Trophoblast cell (in vitro differentiated cells and primary cell): ENCODE measurements at regions not wholly inside any gene's neighbourhood (a gene's known extent, or its start where the extent isn't known, plus 50 kb on each side); places are given as distances from the start of the nearest gene placed in this dataset.

Experiments used
- DNase-seq, 2 donors: peaks; one replicate each; pipeline ENCODE4 v3.0.0-alpha.2; 2016
- H2AFZ ChIP-seq: 2 replicates; pipeline ENCODE4 v1.6.1; 2013; ENCODE audit warnings: low read length, moderate library complexity, mild to moderate bottlenecking; ENCODE audit not compliant: insufficient read depth, poor library complexity
- H2AK5ac ChIP-seq: 2 replicates; pipeline ENCODE4 v1.6.1; 2013; ENCODE audit warnings: mild to moderate bottlenecking, low read length
- H2BK120ac ChIP-seq: 2 replicates; pipeline ENCODE4 v1.6.1; 2013; ENCODE audit warnings: low read length, mild to moderate bottlenecking, moderate library complexity; ENCODE audit not compliant: insufficient read depth, poor library complexity
- H2BK12ac ChIP-seq: 2 replicates; pipeline ENCODE4 v1.6.1; 2013; ENCODE audit warnings: mild to moderate bottlenecking, low read length, moderate library complexity
- H2BK5ac ChIP-seq: 2 replicates; pipeline ENCODE4 v1.6.1; 2013; ENCODE audit warnings: low read length, low read depth, moderate library complexity, mild to moderate bottlenecking; ENCODE audit not compliant: poor library complexity
- H3K14ac ChIP-seq: 2 replicates; pipeline ENCODE4 v1.6.1; 2013; ENCODE audit warnings: mild to moderate bottlenecking, low read length
- H3K18ac ChIP-seq: 2 replicates; pipeline ENCODE4 v1.6.1; 2013; ENCODE audit warnings: mild to moderate bottlenecking, low read length
- H3K23ac ChIP-seq: 2 replicates; pipeline ENCODE4 v1.6.1; 2013; ENCODE audit warnings: low read length
- H3K27ac ChIP-seq: 2 replicates; pipeline ENCODE4 v1.5.1; 2013; ENCODE audit warnings: low read depth, mild to moderate bottlenecking, inconsistent platforms, low read length, moderate library complexity
- H3K27me3 ChIP-seq: 2 replicates; pipeline ENCODE4 v1.6.1; 2013; ENCODE audit warnings: inconsistent platforms, mild to moderate bottlenecking, low read length, moderate library complexity; ENCODE audit not compliant: insufficient read depth
- H3K36me3 ChIP-seq, 2 experiments: 1 replicate in 1 of 2; 2 replicates in 1 of 2; pipeline ENCODE4 v1.6.1; 2013; ENCODE audit warnings: low read length in 2 of 2, mild to moderate bottlenecking in 2 of 2, moderate library complexity in 1 of 2; ENCODE audit not compliant: insufficient read depth in 2 of 2, control insufficient read depth in 1 of 2
- H3K4ac ChIP-seq: 2 replicates; pipeline ENCODE4 v1.6.1; 2013; ENCODE audit warnings: low read depth, mild to moderate bottlenecking, low read length, moderate library complexity
- H3K4me1 ChIP-seq, 2 experiments: 1 replicate in 1 of 2; 2 replicates in 1 of 2; pipeline ENCODE4 v1.6.1; 2013; ENCODE audit warnings: low read length in 2 of 2, mild to moderate bottlenecking in 2 of 2, moderate library complexity in 1 of 2; ENCODE audit not compliant: insufficient read depth in 2 of 2, control insufficient read depth in 1 of 2
- H3K4me2 ChIP-seq: 2 replicates; pipeline ENCODE4 v1.6.1; 2013; ENCODE audit warnings: inconsistent platforms, mild to moderate bottlenecking, low read length, moderate library complexity
- H3K4me3 ChIP-seq: 2 replicates; pipeline ENCODE4 v1.5.1; 2013; ENCODE audit warnings: mild to moderate bottlenecking, low read depth, low read length, inconsistent platforms
- H3K79me1 ChIP-seq: one replicate; pipeline ENCODE4 v1.6.1; 2013; ENCODE audit warnings: low read length
- H3K79me2 ChIP-seq: 2 replicates; pipeline ENCODE4 v1.6.1; 2013; ENCODE audit warnings: low read length, mild to moderate bottlenecking; ENCODE audit not compliant: control insufficient read depth, insufficient read depth, poor library complexity
- H3K9ac ChIP-seq: 2 replicates; pipeline ENCODE4 v1.6.1; 2013; ENCODE audit warnings: mild to moderate bottlenecking, low read length
- H3K9me3 ChIP-seq: 2 replicates; pipeline ENCODE4 v1.6.1; 2013; ENCODE audit warnings: low read depth, mild to moderate bottlenecking, control low read depth, inconsistent platforms, low read length; ENCODE audit not compliant: insufficient read depth
- H4K12ac ChIP-seq: 2 replicates; pipeline ENCODE4 v1.6.1; 2013; ENCODE audit warnings: low read depth, mild to moderate bottlenecking, low read length, moderate library complexity
- H4K8ac ChIP-seq: 2 replicates; pipeline ENCODE4 v1.6.1; 2013; ENCODE audit warnings: low read depth, mild to moderate bottlenecking, low read length, moderate library complexity
- H4K91ac ChIP-seq: one replicate; pipeline ENCODE4 v1.6.1; 2013; ENCODE audit warnings: low read depth, mild to moderate bottlenecking, low read length, moderate library complexity
- WGBS: extraction: QIAGEN DNeasy Blood & Tissue Kit; methylation state at CpG from one replicate; pipeline ENCODE4 v1.1.7; 2013; ENCODE audit warnings: missing lambda C conversion rate; ENCODE audit not compliant: insufficient read length, insufficient coverage; ENCODE audit errors: extremely low coverage; 5-methylcytosine and 5-hydroxymethylcytosine counted together

DNA sequence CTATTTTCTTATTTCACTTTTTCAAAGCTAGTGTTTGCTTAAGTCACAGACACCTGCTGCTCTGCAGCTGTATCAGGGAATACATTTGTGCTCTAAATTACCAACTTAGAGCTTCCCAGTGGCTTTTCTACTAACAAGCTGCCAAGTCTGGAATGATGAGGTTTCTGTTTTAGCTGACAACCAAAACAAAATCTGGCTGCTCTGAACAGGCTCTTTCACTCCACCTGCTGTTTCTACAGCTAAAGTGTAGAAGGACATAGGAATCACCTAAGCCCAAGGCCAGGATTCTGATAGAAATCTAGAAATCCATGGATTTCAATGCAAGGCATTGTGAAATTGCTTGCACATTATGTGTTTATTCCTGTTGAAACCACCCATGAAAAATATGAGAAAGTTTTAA lies 201.2 kb downstream of the SUCLG1 start:
- H2BK12ac ChIP-seq: no peak overlapping the region
- H3K23ac ChIP-seq: no peak overlapping the region
- no peak overlapping the region for H3K27ac ChIP-seq
- no peaks in the 10 kb centered on the region for H3K4me1 ChIP-seq
- H3K4me2 ChIP-seq: no peak overlapping the region
- H4K91ac ChIP-seq: no peak overlapping the region
- no peaks in the 10 kb centered on the region for H3K27me3 ChIP-seq
- no peak overlapping the region for H3K4me3 ChIP-seq
- H3K4ac ChIP-seq: no peak overlapping the region
- H2AFZ ChIP-seq: no peak overlapping the region
- no peaks in the 10 kb centered on the region for H3K79me1 ChIP-seq
- H2BK5ac ChIP-seq: no peak overlapping the region
- H2BK120ac ChIP-seq: no peak overlapping the region
- DNase-seq: peak; percentile 15 to 71
- no peak overlapping the region for H3K9ac ChIP-seq
- H3K9me3 ChIP-seq: peaks cover 4% of the 10 kb centered on the region
- no peak overlapping the region for H4K12ac ChIP-seq
- no peak overlapping the region for H3K18ac ChIP-seq
- no peak overlapping the region for H4K8ac ChIP-seq
- no peaks in the 10 kb centered on the region for H3K79me2 ChIP-seq
- no peak overlapping the region for H3K14ac ChIP-seq
- no peaks in the 10 kb centered on the region for H3K36me3 ChIP-seq
- H2AK5ac ChIP-seq: no peak overlapping the region

DNA sequence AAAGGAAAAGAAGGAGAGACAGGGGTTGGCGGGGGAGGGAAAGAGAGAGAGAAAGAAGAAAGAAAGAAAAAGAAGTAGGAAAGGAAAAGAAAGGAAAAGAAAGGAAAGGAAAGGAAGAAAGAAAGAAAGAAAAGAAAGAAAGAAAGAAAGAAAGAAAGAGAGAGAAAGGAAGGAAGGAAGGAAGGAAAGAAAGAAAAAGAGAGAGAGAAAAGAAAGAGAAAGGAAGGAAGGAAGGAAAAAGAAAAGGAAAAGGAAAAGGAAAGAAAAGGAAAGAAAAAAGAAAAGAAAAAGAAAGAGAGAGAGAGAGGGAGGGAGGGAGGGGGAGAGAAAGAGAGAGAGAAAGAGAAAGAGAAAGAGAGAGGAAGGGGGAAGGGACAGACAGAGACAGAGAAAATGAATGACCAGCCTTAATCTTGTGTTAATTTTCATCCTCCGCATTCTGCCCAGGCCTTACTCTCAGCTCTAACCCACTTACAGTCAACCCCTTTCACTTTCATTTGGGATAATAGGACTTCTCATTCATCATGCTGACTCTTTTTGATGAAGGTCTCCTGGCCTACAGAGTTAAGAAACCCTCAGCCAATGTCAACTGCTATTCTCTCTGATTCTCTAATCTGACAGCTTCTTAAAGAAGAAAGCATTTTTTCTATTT lies 207.3 kb downstream of the SUCLG1 start:
- no peak overlapping the region for H3K9ac ChIP-seq
- no peak overlapping the region for H3K18ac ChIP-seq
- no peak overlapping the region for H3K23ac ChIP-seq
- H3K4me2 ChIP-seq: no peak overlapping the region
- no peak overlapping the region for H3K4ac ChIP-seq
- no peak overlapping the region for H2BK5ac ChIP-seq
- 100% methylated on average over 1 of the region's 2 CpGs for WGBS
- H2BK120ac ChIP-seq: no peak overlapping the region
- no peak overlapping the region for H3K4me3 ChIP-seq
- H3K27ac ChIP-seq: no peak overlapping the region
- H3K36me3 ChIP-seq: no peaks in the 10 kb centered on the region
- no peak overlapping the region for H2AFZ ChIP-seq
- no peaks in the 10 kb centered on the region for H3K27me3 ChIP-seq
- no peaks in the 10 kb centered on the region for H3K79me1 ChIP-seq
- no peak for DNase-seq
- no peak overlapping the region for H2BK12ac ChIP-seq
- H3K4me1 ChIP-seq: no peaks in the 10 kb centered on the region
- no peak overlapping the region for H4K91ac ChIP-seq
- H4K12ac ChIP-seq: no peak overlapping the region
- H3K9me3 ChIP-seq: no peaks in the 10 kb centered on the region
- no peak overlapping the region for H2AK5ac ChIP-seq
- H3K14ac ChIP-seq: no peak overlapping the region
- no peaks in the 10 kb centered on the region for H3K79me2 ChIP-seq
- no peak overlapping the region for H4K8ac ChIP-seq

DNA sequence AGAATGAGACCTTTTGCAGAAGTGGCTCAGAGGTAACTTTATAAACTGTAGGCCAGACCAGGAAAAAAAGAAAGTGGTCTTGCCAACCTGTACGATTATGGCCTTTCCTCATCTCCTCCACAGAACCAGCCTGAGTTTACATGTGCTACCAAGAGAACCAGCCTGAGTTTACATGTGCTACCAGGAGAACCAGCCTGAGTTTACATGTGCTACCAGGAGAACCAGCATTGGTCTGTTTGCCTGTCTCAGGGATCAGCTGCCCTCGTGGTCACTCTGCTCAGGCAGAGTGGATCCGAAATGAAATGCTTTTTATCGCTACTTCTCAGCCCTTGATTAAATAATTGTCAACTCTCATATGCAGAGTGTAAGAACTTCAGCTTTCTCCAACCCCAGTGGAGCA lies 209.9 kb downstream of the SUCLG1 start:
- H3K9me3 ChIP-seq: no peaks in the 10 kb centered on the region
- H3K4me2 ChIP-seq: no peak overlapping the region
- no peak overlapping the region for H2BK120ac ChIP-seq
- no peak overlapping the region for H3K4me3 ChIP-seq
- WGBS: no CpG with 5 or more reads among the region's 4 CpGs
- no peak overlapping the region for H2AFZ ChIP-seq
- H3K4ac ChIP-seq: no peak overlapping the region
- H4K8ac ChIP-seq: no peak overlapping the region
- no peak overlapping the region for H3K27ac ChIP-seq
- no peak overlapping the region for H4K12ac ChIP-seq
- H3K14ac ChIP-seq: no peak overlapping the region
- H3K4me1 ChIP-seq: no peaks in the 10 kb centered on the region
- no peak overlapping the region for H3K23ac ChIP-seq
- no peaks in the 10 kb centered on the region for H3K27me3 ChIP-seq
- no peak overlapping the region for H3K9ac ChIP-seq
- no peaks in the 10 kb centered on the region for H3K79me2 ChIP-seq
- peak; percentile 27 to 55 for DNase-seq
- no peaks in the 10 kb centered on the region for H3K36me3 ChIP-seq
- no peak overlapping the region for H2BK12ac ChIP-seq
- no peak overlapping the region for H3K18ac ChIP-seq
- no peaks in the 10 kb centered on the region for H3K79me1 ChIP-seq
- H2BK5ac ChIP-seq: no peak overlapping the region
- H4K91ac ChIP-seq: no peak overlapping the region
- no peak overlapping the region for H2AK5ac ChIP-seq

DNA sequence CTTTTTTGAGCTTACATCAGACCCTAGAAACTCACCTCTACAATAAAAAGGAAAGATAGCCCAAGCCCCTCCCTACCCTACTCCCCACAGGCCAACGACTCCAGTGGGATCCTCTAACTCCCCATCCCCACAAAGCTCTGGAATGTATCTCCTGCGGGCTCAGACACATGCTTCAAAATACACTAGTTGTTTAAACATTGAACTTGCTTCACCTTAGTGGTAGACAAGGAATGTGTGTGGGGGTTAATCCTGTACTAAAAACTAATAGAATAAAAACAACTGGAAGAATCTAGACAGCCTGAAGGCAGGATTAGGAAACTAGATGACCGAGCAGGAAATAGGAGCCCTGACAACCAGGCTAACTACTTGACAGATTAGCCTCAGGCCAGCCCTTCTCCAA lies 211.5 kb downstream of the SUCLG1 start:
- H3K18ac ChIP-seq: no peak overlapping the region
- H3K79me2 ChIP-seq: no peaks in the 10 kb centered on the region
- no peak overlapping the region for H3K4me3 ChIP-seq
- no CpG with 5 or more reads among the region's 3 CpGs for WGBS
- no peak overlapping the region for H2AK5ac ChIP-seq
- H2BK5ac ChIP-seq: no peak overlapping the region
- H3K27me3 ChIP-seq: no peaks in the 10 kb centered on the region
- no peaks in the 10 kb centered on the region for H3K79me1 ChIP-seq
- H3K27ac ChIP-seq: no peak overlapping the region
- no peak overlapping the region for H4K12ac ChIP-seq
- H3K14ac ChIP-seq: no peak overlapping the region
- no peak overlapping the region for H2AFZ ChIP-seq
- no peaks in the 10 kb centered on the region for H3K36me3 ChIP-seq
- no peaks in the 10 kb centered on the region for H3K9me3 ChIP-seq
- H3K4me2 ChIP-seq: no peak overlapping the region
- no peak overlapping the region for H4K91ac ChIP-seq
- no peak overlapping the region for H3K9ac ChIP-seq
- DNase-seq: peak; percentile 73 to 83
- H2BK12ac ChIP-seq: no peak overlapping the region
- no peak overlapping the region for H3K23ac ChIP-seq
- H4K8ac ChIP-seq: no peak overlapping the region
- H3K4me1 ChIP-seq: no peaks in the 10 kb centered on the region
- no peak overlapping the region for H3K4ac ChIP-seq
- no peak overlapping the region for H2BK120ac ChIP-seq
